HEK293 (cell line): ENCODE measurements at regions not wholly inside any gene's neighbourhood (a gene's known extent, or its start where the extent isn't known, plus 50 kb on each side); places are given as distances from the start of the nearest gene placed in this dataset.
A peak's percentile ranks its signal among the peaks of the same experiment; 100 is the strongest.

Source experiments
- CTCF ChIA-PET: fragments of 350-600 bp; formaldehyde crosslinking; extraction: SDS; loops from one replicate; lab custom pipeline; 2021; ENCODE audit warnings: antibody characterized with exemption; lab: Yijun Ruan, JAX
- POLR2A ChIA-PET: fragments of 300-600 bp; formaldehyde crosslinking; extraction: SDS; loops from one replicate; lab custom pipeline; 2020; ENCODE audit warnings: antibody characterized with exemption, inconsistent platforms; lab: Yijun Ruan, JAX
- H3K27ac ChIP-seq: fragments of 200-500 bp; sonication (Bioruptor generic); 2 replicates; pipeline ENCODE4 v1.5.1; 2014; ENCODE audit warnings: low read depth, low read length, control low read depth, inconsistent platforms; ENCODE audit errors: extremely low read depth
- H3K36me3 ChIP-seq, 2 experiments: fragments of 200-500 bp in 1 of 2; sonication (Bioruptor generic) in 1 of 2; 1 replicate in 1 of 2; 2 replicates in 1 of 2; pipeline ENCODE4 v1.5.1; 2014 to 2017; ENCODE audit warnings: inconsistent platforms in 2 of 2, low read length in 2 of 2; ENCODE audit not compliant: control insufficient read depth in 2 of 2, insufficient read depth in 1 of 2
- H3K4me1 ChIP-seq: fragments of 200-500 bp; sonication (Bioruptor generic); 2 replicates; pipeline ENCODE4 v1.5.1; 2014; ENCODE audit warnings: mild to moderate bottlenecking, low read length, inconsistent platforms; ENCODE audit not compliant: control insufficient read depth, insufficient read depth
- H3K4me3 ChIP-seq: 2 replicates; pipeline ENCODE4 v1.5.1; 2011; ENCODE audit warnings: low read depth, mild to moderate bottlenecking, control low read depth, low read length, moderate library complexity
- H3K9me3 ChIP-seq: fragments of 200-500 bp; sonication (Bioruptor generic); 2 replicates; pipeline ENCODE4 v1.5.1; 2014; ENCODE audit warnings: low read depth, low read length, inconsistent platforms; ENCODE audit not compliant: control insufficient read depth, insufficient read depth
- OVOL3 ChIP-seq: fragments of 450-650 bp; formaldehyde crosslinking; IDR thresholded peaks from 2 replicates; pipeline ENCODE4 v1.5.1; 2016; ENCODE audit warnings: missing biosample characterization, missing genetic modification characterization
- SP2 ChIP-seq: fragments of 450-650 bp; formaldehyde crosslinking; IDR thresholded peaks from 2 replicates; pipeline ENCODE4 v1.5.1; 2016; ENCODE audit warnings: missing biosample characterization, missing genetic modification characterization
- ZBTB17 ChIP-seq: fragments of 450-650 bp; formaldehyde crosslinking; IDR thresholded peaks from 2 replicates; pipeline ENCODE4 v1.5.1; 2016; ENCODE audit warnings: missing biosample characterization, missing genetic modification characterization
- ZBTB20 ChIP-seq: fragments of 450-650 bp; formaldehyde crosslinking; IDR thresholded peaks from 2 replicates; pipeline ENCODE4 v1.5.1; 2016; ENCODE audit warnings: missing biosample characterization, missing genetic modification characterization
- ZFP37 ChIP-seq: fragments of 450-650 bp; formaldehyde crosslinking; IDR thresholded peaks from 2 replicates; pipeline ENCODE4 v1.5.1; 2016; ENCODE audit warnings: missing biosample characterization, missing genetic modification characterization
- ZNF133 ChIP-seq: fragments of 450-650 bp; formaldehyde crosslinking; IDR thresholded peaks from 2 replicates; pipeline ENCODE4 v1.5.1; 2016; ENCODE audit warnings: missing biosample characterization, missing genetic modification characterization
- ZNF16 ChIP-seq: fragments of 450-650 bp; formaldehyde crosslinking; IDR thresholded peaks from 2 replicates; pipeline ENCODE4 v1.5.1; 2016; ENCODE audit warnings: low read depth, missing biosample characterization, missing genetic modification characterization
- ZNF184 ChIP-seq: fragments of 450-650 bp; IDR thresholded peaks from 2 replicates; pipeline ENCODE4 v1.5.1; 2018; ENCODE audit warnings: missing biosample characterization, mild to moderate bottlenecking, missing genetic modification characterization
- ZNF2 ChIP-seq: fragments of 450-650 bp; formaldehyde crosslinking; IDR thresholded peaks from 2 replicates; pipeline ENCODE4 v1.5.1; 2016; ENCODE audit warnings: missing biosample characterization, missing genetic modification characterization
- ZNF292 ChIP-seq: fragments of 450-650 bp; formaldehyde crosslinking; IDR thresholded peaks from 2 replicates; pipeline ENCODE4 v1.5.1; 2016; ENCODE audit warnings: low read depth, missing biosample characterization, missing genetic modification characterization, borderline replicate concordance
- ZNF302 ChIP-seq: fragments of 450-650 bp; formaldehyde crosslinking; IDR thresholded peaks from 2 replicates; pipeline ENCODE4 v1.5.1; 2016; ENCODE audit warnings: missing biosample characterization, missing genetic modification characterization, low read depth
- ZNF416 ChIP-seq: fragments of 450-650 bp; formaldehyde crosslinking; IDR thresholded peaks from 2 replicates; pipeline ENCODE4 v1.5.1; 2016; ENCODE audit warnings: missing biosample characterization, missing genetic modification characterization
- ZNF501 ChIP-seq: fragments of 450-650 bp; formaldehyde crosslinking; IDR thresholded peaks from 2 replicates; pipeline ENCODE4 v1.5.1; 2016; ENCODE audit warnings: missing biosample characterization, missing genetic modification characterization
- ZNF510 ChIP-seq: fragments of 450-650 bp; formaldehyde crosslinking; IDR thresholded peaks from 2 replicates; pipeline ENCODE4 v1.5.1; 2018; ENCODE audit warnings: mild to moderate bottlenecking, missing genetic modification characterization, missing biosample characterization; ENCODE audit not compliant: insufficient replicate concordance
- ZNF561 ChIP-seq: fragments of 450-650 bp; IDR thresholded peaks from 2 replicates; pipeline ENCODE4 v1.5.1; 2018; ENCODE audit warnings: missing biosample characterization, missing genetic modification characterization, borderline replicate concordance
- ZNF571 ChIP-seq: fragments of 450-650 bp; formaldehyde crosslinking; IDR thresholded peaks from 2 replicates; pipeline ENCODE4 v1.5.0; 2017; ENCODE audit warnings: missing biosample characterization, missing genetic modification characterization
- ZNF600 ChIP-seq: fragments of 450-650 bp; formaldehyde crosslinking; IDR thresholded peaks from 2 replicates; pipeline ENCODE4 v1.5.1; 2016; ENCODE audit warnings: missing biosample characterization, missing genetic modification characterization
- ZNF624 ChIP-seq: fragments of 450-650 bp; formaldehyde crosslinking; IDR thresholded peaks from 2 replicates; pipeline ENCODE4 v1.5.1; 2017; ENCODE audit warnings: missing biosample characterization, missing genetic modification characterization
- ZNF660 ChIP-seq: fragments of 450-650 bp; IDR thresholded peaks from 2 replicates; pipeline ENCODE4 v1.5.1; 2018; ENCODE audit warnings: missing biosample characterization, mild to moderate bottlenecking, missing genetic modification characterization
- ZNF747 ChIP-seq: fragments of 450-650 bp; formaldehyde crosslinking; IDR thresholded peaks from 2 replicates; pipeline ENCODE4 v1.5.1; 2016; ENCODE audit warnings: missing biosample characterization, missing genetic modification characterization
- ZNF76 ChIP-seq: fragments of 450-650 bp; formaldehyde crosslinking; IDR thresholded peaks from 2 replicates; pipeline ENCODE4; 2016; ENCODE audit warnings: low read depth, missing biosample characterization, missing genetic modification characterization, borderline replicate concordance
- ZNF776 ChIP-seq: fragments of 450-650 bp; formaldehyde crosslinking; IDR thresholded peaks from 2 replicates; pipeline ENCODE4 v1.5.0; 2017; ENCODE audit warnings: missing biosample characterization, missing genetic modification characterization, borderline replicate concordance
- ZXDB ChIP-seq: fragments of 450-650 bp; formaldehyde crosslinking; IDR thresholded peaks from 2 replicates; pipeline ENCODE4 v1.5.1; 2016; ENCODE audit warnings: missing biosample characterization, missing genetic modification characterization
- TF ChIP-seq, protein P1 (sequence below): fragments of 450-650 bp; formaldehyde crosslinking; IDR thresholded peaks from 2 replicates; pipeline ENCODE4; 2016; ENCODE audit warnings: missing biosample characterization, missing genetic modification characterization
- TF ChIP-seq, protein P2 (sequence below): fragments of 450-650 bp; formaldehyde crosslinking; IDR thresholded peaks from 2 replicates; pipeline ENCODE4 v1.5.1; 2017; ENCODE audit warnings: missing biosample characterization, missing genetic modification characterization
- TF ChIP-seq, protein P3 (sequence below): fragments of 450-650 bp; formaldehyde crosslinking; IDR thresholded peaks from 2 replicates; pipeline ENCODE4 v1.5.1; 2016; ENCODE audit warnings: missing biosample characterization, missing genetic modification characterization
- TF ChIP-seq, protein P4 (sequence below): fragments of 450-650 bp; formaldehyde crosslinking; IDR thresholded peaks from 2 replicates; pipeline ENCODE4 v1.5.1; 2017; ENCODE audit warnings: missing biosample characterization, missing genetic modification characterization

DNA sequence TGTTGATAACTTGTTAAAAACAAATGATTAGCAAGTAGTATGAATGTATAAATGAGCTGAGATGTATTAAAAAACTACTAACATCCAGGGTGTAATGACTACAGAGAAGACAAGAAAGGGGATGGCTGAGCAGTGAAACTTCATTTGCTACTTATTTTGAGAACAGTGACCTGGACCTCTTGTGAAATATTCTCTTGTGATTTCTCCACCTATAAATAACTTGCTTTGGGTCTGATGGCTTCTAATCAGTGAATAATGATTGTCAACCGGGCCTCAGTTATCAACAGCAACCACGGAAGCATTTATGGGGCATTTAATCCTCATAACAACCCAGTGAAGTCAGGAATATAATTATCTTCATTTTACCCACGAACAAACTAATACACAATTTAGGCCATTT lies 154.2 kb upstream of the HAND2 start:
- H3K4me3 ChIP-seq: no peak overlapping the region
- TF ChIP-seq ZXDB (tag by site-specific recombination): no peak
- TF ChIP-seq ZNF76 (tag by site-specific recombination): no peak
- TF ChIP-seq ZNF660: 0 out of 2 replicates have a peak, but pooled peaks have one; percentile 22
- TF ChIP-seq, protein P1, sequence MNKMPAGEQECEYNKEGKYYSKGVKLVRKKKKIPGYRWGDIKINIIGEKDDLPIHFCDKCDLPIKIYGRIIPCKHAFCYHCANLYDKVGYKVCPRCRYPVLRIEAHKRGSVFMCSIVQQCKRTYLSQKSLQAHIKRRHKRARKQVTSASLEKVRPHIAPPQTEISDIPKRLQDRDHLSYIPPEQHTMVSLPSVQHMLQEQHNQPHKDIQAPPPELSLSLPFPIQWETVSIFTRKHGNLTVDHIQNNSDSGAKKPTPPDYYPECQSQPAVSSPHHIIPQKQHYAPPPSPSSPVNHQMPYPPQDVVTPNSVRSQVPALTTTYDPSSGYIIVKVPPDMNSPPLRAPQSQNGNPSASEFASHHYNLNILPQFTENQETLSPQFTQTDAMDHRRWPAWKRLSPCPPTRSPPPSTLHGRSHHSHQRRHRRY (tag by site-specific recombination): no peak
- TF ChIP-seq ZNF2 (tag by site-specific recombination): no peak
- no peak for TF ChIP-seq ZNF624
- TF ChIP-seq, protein P2, sequence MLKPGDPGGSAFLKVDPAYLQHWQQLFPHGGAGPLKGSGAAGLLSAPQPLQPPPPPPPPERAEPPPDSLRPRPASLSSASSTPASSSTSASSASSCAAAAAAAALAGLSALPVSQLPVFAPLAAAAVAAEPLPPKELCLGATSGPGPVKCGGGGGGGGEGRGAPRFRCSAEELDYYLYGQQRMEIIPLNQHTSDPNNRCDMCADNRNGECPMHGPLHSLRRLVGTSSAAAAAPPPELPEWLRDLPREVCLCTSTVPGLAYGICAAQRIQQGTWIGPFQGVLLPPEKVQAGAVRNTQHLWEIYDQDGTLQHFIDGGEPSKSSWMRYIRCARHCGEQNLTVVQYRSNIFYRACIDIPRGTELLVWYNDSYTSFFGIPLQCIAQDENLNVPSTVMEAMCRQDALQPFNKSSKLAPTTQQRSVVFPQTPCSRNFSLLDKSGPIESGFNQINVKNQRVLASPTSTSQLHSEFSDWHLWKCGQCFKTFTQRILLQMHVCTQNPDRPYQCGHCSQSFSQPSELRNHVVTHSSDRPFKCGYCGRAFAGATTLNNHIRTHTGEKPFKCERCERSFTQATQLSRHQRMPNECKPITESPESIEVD (tag by site-specific recombination): no peak
- no peak for TF ChIP-seq ZNF561 (tag by site-specific recombination)

DNA sequence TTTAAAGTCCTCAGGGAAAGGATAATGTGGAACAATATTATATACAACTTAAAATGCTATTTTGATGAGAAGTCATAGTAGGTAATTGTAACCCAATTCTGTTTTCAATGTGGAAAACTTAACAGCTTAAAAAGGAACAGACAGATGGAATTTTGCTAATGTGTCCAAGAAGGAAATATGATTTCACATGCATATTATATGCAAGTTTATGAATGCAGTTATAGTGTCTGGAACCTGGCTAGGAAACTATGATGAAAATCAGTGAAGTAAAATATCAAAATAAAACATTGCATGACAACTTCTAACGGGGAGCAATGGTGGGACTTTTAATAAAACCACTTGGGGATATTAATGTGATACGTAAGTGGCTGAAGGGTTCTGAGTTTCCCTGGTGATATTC lies 152.6 kb upstream of the HAND2 start:
- H3K9me3 ChIP-seq: no peaks in the 10 kb centered on the region
- no peaks in the 10 kb centered on the region for H3K36me3 ChIP-seq
- TF ChIP-seq ZNF571 (tag by site-specific recombination) (no peak), ZNF133 (tag by site-specific recombination) (no peak), OVOL3 (tag by site-specific recombination) (no peak), ZNF184 (tag by site-specific recombination) (no peak), ZNF510 (tag by site-specific recombination) (no peak), ZNF776 (no peak), ZNF501 (tag by site-specific recombination) (no peak), ZNF416 (tag by site-specific recombination) (no peak), SP2 (tag by site-specific recombination) (no peak), ZBTB17 (tag by site-specific recombination) (no peak), ZNF747 (tag by site-specific recombination) (no peak)
- CTCF ChIA-PET: no interaction called here
- H3K27ac ChIP-seq: no peak overlapping the region
- no peaks in the 10 kb centered on the region for H3K4me1 ChIP-seq
- no peak overlapping the region for H3K4me3 ChIP-seq
- POLR2A ChIA-PET: no interaction called here

More for the DNA sequence above, 154.2 kb upstream of the HAND2 start:
- Histone ChIP-seq H3K27ac (no peak overlapping the region), H3K9me3 (no peaks in the 10 kb centered on the region), H3K4me1 (no peaks in the 10 kb centered on the region), H3K36me3 (no peaks in the 10 kb centered on the region)
- ChIA-PET POLR2A (interaction anchor here (0.6 kb wide), 1 partner anchor 184 kb away, joined by 3 read pairs; no protein-coding TSS in a partner anchor), CTCF (interaction anchor here (0.6 kb wide), 1 partner anchor 299 kb away, joined by 3 read pairs; no protein-coding TSS in a partner anchor)

DNA sequence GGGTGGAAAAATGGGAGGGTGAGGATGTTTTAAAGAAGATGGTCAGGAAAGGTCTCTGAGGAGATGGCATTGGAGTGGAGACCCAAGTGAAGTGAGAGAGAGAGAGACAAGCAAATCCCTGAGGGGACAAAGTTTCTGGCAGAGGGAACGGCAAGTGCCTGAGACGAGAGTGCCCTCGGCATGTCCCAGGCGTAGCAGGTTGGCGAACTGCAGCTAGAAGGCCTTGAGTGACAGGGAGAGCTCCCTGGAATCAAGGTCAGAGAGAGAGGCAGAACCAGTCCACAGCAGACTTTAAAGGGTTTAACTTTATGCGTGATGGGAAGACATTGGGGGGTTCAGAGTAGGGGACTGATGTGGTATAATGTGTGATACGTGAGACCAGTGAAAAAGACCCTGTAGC lies 150.2 kb upstream of the HAND2 start:
- POLR2A ChIA-PET: no interaction called here
- no peaks in the 10 kb centered on the region for H3K4me1 ChIP-seq
- CTCF ChIA-PET: interaction anchor here (0.6 kb wide), 1 partner anchor 67 kb away, joined by 3 read pairs; no protein-coding TSS in a partner anchor
- H3K9me3 ChIP-seq: no peaks in the 10 kb centered on the region
- no peak overlapping the region for H3K27ac ChIP-seq
- no peak overlapping the region for H3K4me3 ChIP-seq
- no peaks in the 10 kb centered on the region for H3K36me3 ChIP-seq
- TF ChIP-seq ZNF16 (tag by site-specific recombination): no peak
- no peak for TF ChIP-seq ZNF302
- TF ChIP-seq, protein P3, sequence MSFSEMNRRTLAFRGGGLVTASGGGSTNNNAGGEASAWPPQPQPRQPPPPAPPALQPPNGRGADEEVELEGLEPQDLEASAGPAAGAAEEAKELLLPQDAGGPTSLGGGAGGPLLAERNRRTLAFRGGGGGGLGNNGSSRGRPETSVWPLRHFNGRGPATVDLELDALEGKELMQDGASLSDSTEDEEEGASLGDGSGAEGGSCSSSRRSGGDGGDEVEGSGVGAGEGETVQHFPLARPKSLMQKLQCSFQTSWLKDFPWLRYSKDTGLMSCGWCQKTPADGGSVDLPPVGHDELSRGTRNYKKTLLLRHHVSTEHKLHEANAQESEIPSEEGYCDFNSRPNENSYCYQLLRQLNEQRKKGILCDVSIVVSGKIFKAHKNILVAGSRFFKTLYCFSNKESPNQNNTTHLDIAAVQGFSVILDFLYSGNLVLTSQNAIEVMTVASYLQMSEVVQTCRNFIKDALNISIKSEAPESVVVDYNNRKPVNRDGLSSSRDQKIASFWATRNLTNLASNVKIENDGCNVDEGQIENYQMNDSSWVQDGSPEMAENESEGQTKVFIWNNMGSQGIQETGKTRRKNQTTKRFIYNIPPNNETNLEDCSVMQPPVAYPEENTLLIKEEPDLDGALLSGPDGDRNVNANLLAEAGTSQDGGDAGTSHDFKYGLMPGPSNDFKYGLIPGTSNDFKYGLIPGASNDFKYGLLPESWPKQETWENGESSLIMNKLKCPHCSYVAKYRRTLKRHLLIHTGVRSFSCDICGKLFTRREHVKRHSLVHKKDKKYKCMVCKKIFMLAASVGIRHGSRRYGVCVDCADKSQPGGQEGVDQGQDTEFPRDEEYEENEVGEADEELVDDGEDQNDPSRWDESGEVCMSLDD (tag by site-specific recombination): no peak
- TF ChIP-seq ZNF292: no peak
- no peak for TF ChIP-seq ZFP37 (tag by site-specific recombination)
- TF ChIP-seq, protein P4, sequence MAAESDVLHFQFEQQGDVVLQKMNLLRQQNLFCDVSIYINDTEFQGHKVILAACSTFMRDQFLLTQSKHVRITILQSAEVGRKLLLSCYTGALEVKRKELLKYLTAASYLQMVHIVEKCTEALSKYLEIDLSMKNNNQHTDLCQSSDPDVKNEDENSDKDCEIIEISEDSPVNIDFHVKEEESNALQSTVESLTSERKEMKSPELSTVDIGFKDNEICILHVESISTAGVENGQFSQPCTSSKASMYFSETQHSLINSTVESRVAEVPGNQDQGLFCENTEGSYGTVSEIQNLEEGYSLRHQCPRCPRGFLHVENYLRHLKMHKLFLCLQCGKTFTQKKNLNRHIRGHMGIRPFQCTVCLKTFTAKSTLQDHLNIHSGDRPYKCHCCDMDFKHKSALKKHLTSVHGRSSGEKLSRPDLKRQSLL (tag by site-specific recombination): no peak
- no peak for TF ChIP-seq ZNF600
- no peak for TF ChIP-seq ZBTB20 (tag by site-specific recombination)
